ELF-1 (cell line): ENCODE measurements at regions not wholly inside any gene's neighbourhood (a gene's known extent, or its start where the extent isn't known, plus 50 kb on each side); places are given as distances from the start of the nearest gene placed in this dataset.

Experiments used
- DNase-seq: peaks from one replicate; pipeline ENCODE4 v3.0.0-alpha.2; 2016; ENCODE audit warnings: low read depth, low spot score

GRCh38 chr5:174409070-174409469 lies 315.3 kb upstream of the MSX2 start:
- DNase-seq: no peak

- no peak for DNase-seq
Observed at GRCh38 chr5:174409971-174410370, 314.4 kb upstream of the MSX2 start.

GRCh38 chr5:174410716-174411478 lies 313.5 kb upstream of the MSX2 start:
- no peak for DNase-seq

- peak; percentile 43 for DNase-seq
Observed at GRCh38 chr5:174411479-174411819, 312.9 kb upstream of the MSX2 start.

- DNase-seq: peak; percentile 50
Observed at GRCh38 chr5:174412374-174412773, 312.0 kb upstream of the MSX2 start.

- no peak for DNase-seq
Observed at GRCh38 chr5:174412941-174413340, 311.4 kb upstream of the MSX2 start.

GRCh38 chr5:174413567-174414314 lies 310.6 kb upstream of the MSX2 start:
- no peak for DNase-seq

- no peak for DNase-seq
Observed at GRCh38 chr5:174414315-174414710, 310.1 kb upstream of the MSX2 start.

- peak; percentile 81 for DNase-seq
Observed at GRCh38 chr5:174418809-174419539, 305.4 kb upstream of the MSX2 start.

- DNase-seq: peak; percentile 96
Observed at GRCh38 chr5:174419540-174420132, 304.7 kb upstream of the MSX2 start.

- no peak for DNase-seq
Observed at GRCh38 chr5:174420651-174421407, 303.6 kb upstream of the MSX2 start.

GRCh38 chr5:174421408-174421805 lies 303.0 kb upstream of the MSX2 start:
- no peak for DNase-seq

- no peak for DNase-seq
Observed at GRCh38 chr5:174423558-174423957, 300.8 kb upstream of the MSX2 start.

- DNase-seq: no peak
Observed at GRCh38 chr5:174424219-174425053, 299.9 kb upstream of the MSX2 start.

GRCh38 chr5:174425271-174425963 lies 299.0 kb upstream of the MSX2 start:
- no peak for DNase-seq

- DNase-seq: peak; percentile 68
Observed at GRCh38 chr5:174425964-174426290, 298.5 kb upstream of the MSX2 start.

- DNase-seq: no peak
Observed at GRCh38 chr5:174426388-174426787, 298.0 kb upstream of the MSX2 start.

- no peak for DNase-seq
Observed at GRCh38 chr5:174426851-174427250, 297.5 kb upstream of the MSX2 start.

GRCh38 chr5:174427304-174427703 lies 297.1 kb upstream of the MSX2 start:
- no peak for DNase-seq

- DNase-seq: no peak
Observed at GRCh38 chr5:174428895-174429294, 295.5 kb upstream of the MSX2 start.
